ENCODE measurements at regions not wholly inside any gene's neighbourhood (a gene's known extent, or its start where the extent isn't known, plus 50 kb on each side); places are given as distances from the start of the nearest gene placed in this dataset.

DNA sequence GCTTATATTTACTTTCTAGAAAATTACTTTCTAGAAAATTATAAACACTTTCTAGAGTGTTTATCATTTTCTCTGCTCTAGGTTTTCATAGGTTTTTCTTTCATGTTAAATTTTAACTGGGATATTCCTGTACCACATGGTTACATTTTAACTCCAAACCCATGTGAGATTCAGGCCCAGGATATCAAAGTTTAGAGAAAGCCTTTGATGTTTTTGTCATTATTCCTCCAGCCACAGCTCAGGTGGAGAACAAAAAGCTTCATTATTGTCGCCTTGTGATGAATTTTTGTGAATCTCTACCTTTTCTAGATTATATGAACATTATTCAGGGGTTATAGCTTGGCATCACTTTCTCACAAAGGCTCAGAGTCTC, 816.0 kb downstream of the SQOR start:
- TF ChIP-seq, protein P1, sequence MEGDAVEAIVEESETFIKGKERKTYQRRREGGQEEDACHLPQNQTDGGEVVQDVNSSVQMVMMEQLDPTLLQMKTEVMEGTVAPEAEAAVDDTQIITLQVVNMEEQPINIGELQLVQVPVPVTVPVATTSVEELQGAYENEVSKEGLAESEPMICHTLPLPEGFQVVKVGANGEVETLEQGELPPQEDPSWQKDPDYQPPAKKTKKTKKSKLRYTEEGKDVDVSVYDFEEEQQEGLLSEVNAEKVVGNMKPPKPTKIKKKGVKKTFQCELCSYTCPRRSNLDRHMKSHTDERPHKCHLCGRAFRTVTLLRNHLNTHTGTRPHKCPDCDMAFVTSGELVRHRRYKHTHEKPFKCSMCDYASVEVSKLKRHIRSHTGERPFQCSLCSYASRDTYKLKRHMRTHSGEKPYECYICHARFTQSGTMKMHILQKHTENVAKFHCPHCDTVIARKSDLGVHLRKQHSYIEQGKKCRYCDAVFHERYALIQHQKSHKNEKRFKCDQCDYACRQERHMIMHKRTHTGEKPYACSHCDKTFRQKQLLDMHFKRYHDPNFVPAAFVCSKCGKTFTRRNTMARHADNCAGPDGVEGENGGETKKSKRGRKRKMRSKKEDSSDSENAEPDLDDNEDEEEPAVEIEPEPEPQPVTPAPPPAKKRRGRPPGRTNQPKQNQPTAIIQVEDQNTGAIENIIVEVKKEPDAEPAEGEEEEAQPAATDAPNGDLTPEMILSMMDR (conservative IDR thresholded peaks at IDR 0.05 in 1 of 2, IDR thresholded peaks at IDR 0.05 in 1 of 2; ENCODE audit: extremely low read depth in 1 of 2, insufficient read depth in 1 of 2, low read depth in 1 of 2, low read length in 2 of 2): no peak
- TF ChIP-seq EZH2 (IDR thresholded peaks at IDR 0.05; ENCODE audit: borderline replicate concordance, low read length): no peak
